ENCODE measurements at regions not wholly inside any gene's neighbourhood (a gene's known extent, or its start where the extent isn't known, plus 50 kb on each side); places are given as distances from the start of the nearest gene placed in this dataset.

GRCh38 chr1:232477728-232478127 is 152.2 kb downstream of the SIPA1L2 start:
- Histone ChIP-seq H3K4me1 (ENCODE audit: insufficient read depth, low read length) (peaks cover 33% of the 10 kb centered on the region), H3K36me3 (ENCODE audit: insufficient read depth, low read length) (peaks cover 48% of the 10 kb centered on the region), H3K9me3 (ENCODE audit: low read length) (no peaks in the 10 kb centered on the region), H3K4me3 (ENCODE audit: low read length) (no peak overlapping the region), H2AFZ (ENCODE audit: low read depth, low read length) (no peak overlapping the region), H3K27me3 (ENCODE audit: insufficient read depth, low read length) (no peaks in the 10 kb centered on the region)

DNA sequence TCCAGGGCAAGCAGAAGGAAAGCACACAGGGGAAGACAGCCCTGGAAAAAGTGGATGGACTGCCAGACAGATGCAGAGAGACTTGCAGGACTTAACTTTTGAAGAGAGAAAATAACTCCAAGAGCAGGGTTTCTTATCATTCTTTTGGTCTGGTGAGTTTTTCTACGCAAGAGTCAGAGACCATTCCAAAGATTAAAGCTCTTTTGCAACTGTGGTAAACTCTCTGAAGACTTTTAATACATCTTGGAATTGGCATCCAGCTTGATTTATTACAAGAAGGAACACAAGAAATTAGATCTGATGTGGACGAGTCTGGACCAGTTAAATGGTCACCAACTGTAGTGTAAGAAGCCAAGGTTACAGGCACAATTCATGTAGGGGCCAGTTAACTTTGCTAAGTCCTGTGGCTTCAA is 153.4 kb downstream of the SIPA1L2 start:
- Histone ChIP-seq H3K27me3 (ENCODE audit: insufficient read depth, low read length) (no peaks in the 10 kb centered on the region), H3K4me1 (ENCODE audit: insufficient read depth, low read length) (peaks cover 44% of the 10 kb centered on the region), H3K9me3 (ENCODE audit: low read length) (no peaks in the 10 kb centered on the region)

DNA sequence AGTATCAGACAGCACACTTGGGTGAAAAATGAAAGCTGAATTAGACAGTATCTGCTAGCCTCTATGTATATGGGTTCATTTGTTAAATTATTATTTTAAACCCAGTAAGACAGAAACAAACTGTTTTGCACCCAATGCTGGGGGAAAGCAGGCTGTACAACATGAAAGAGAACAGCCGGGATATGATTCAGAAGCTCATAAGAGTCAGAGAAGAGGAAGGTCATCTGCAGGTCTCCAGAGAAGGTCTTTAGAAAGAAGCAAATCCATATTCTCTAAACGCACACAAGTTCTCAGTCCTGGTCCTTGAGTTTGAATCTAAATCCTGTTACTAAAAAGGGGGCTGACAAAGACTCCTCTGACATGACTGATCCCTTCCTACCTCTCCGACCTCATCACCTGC is 155.1 kb downstream of the SIPA1L2 start:
- no peaks in the 10 kb centered on the region for H3K9me3 ChIP-seq (ENCODE audit: low read length)
- H3K36me3 ChIP-seq (ENCODE audit: insufficient read depth, low read length): peaks cover 43% of the 10 kb centered on the region
- no peak overlapping the region for H2AFZ ChIP-seq (ENCODE audit: low read depth, low read length)
- no peak overlapping the region for H3K4me3 ChIP-seq (ENCODE audit: low read length)
- peaks cover 45% of the 10 kb centered on the region for H3K4me1 ChIP-seq (ENCODE audit: insufficient read depth, low read length)
- H3K27me3 ChIP-seq (ENCODE audit: insufficient read depth, low read length): no peaks in the 10 kb centered on the region

More for the DNA sequence above, 153.4 kb downstream of the SIPA1L2 start:
- Histone ChIP-seq H2AFZ (ENCODE audit: low read depth, low read length) (no peak overlapping the region), H3K4me3 (ENCODE audit: low read length) (no peak overlapping the region), H3K36me3 (ENCODE audit: insufficient read depth, low read length) (peaks cover 39% of the 10 kb centered on the region)

GRCh38 chr1:232473900-232474299 is 156.0 kb downstream of the SIPA1L2 start:
- Histone ChIP-seq H3K36me3 (ENCODE audit: insufficient read depth, low read length) (peaks cover 41% of the 10 kb centered on the region), H3K27me3 (ENCODE audit: insufficient read depth, low read length) (no peaks in the 10 kb centered on the region), H2AFZ (ENCODE audit: low read depth, low read length) (no peak overlapping the region), H3K4me1 (ENCODE audit: insufficient read depth, low read length) (peaks cover 45% of the 10 kb centered on the region), H3K4me3 (ENCODE audit: low read length) (no peak overlapping the region), H3K9me3 (ENCODE audit: low read length) (no peaks in the 10 kb centered on the region)

DNA sequence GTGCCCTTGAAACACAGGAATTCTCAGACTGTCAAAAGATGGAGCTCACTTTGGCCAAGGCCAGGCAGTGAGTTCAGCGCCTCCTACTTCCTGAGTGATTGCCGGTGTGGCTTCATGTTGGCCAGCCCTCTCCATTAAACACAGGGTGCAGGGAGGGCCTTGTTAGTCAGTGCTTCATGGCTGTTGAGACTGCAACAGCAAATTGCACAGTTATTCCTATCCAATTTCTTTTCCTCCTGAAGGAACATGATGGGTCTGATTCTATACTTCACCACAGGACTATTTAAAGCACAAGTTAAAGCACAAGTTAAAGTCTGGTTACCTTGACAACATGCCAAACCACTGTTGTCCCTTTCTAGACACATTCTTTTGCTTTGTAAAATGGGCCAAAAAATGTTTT is 156.6 kb downstream of the SIPA1L2 start:
- Histone ChIP-seq H3K4me3 (ENCODE audit: low read length) (no peak overlapping the region), H3K4me1 (ENCODE audit: insufficient read depth, low read length) (peaks cover 45% of the 10 kb centered on the region), H2AFZ (ENCODE audit: low read depth, low read length) (no peak overlapping the region), H3K27me3 (ENCODE audit: insufficient read depth, low read length) (no peaks in the 10 kb centered on the region), H3K9me3 (ENCODE audit: low read length) (no peaks in the 10 kb centered on the region), H3K36me3 (ENCODE audit: insufficient read depth, low read length) (peaks cover 46% of the 10 kb centered on the region)

DNA sequence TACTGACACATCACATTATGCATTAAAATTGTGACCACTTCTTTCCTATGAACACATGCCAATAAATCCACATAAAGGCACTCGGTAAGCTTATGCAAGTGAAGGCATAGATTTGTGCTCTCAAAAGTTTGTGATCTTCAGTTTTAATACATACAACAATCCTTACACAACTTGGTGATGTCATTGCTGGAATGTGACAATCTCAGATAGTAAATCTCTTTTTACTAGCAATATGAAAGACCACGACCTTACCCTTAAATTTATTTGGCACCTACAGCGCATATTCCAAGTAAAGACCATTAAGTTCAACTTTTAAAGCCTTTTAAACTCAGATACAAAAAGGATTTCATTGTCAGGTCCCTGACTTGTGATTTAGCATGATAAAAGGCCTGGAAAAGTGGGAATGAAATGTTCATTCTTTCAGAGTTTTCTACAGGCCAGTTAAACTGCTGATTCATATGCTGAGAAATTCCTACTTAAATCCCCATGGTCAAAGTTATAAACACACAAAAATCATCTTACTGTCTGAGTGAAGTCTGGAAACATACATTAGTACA is 157.4 kb downstream of the SIPA1L2 start:
- H3K36me3 ChIP-seq (ENCODE audit: insufficient read depth, low read length): peaks cover 51% of the 10 kb centered on the region
- no peak overlapping the region for H3K4me3 ChIP-seq (ENCODE audit: low read length)
- H3K4me1 ChIP-seq (ENCODE audit: insufficient read depth, low read length): peaks cover 37% of the 10 kb centered on the region
- no peaks in the 10 kb centered on the region for H3K27me3 ChIP-seq (ENCODE audit: insufficient read depth, low read length)
- no peaks in the 10 kb centered on the region for H3K9me3 ChIP-seq (ENCODE audit: low read length)
- H2AFZ ChIP-seq (ENCODE audit: low read depth, low read length): no peak overlapping the region

DNA sequence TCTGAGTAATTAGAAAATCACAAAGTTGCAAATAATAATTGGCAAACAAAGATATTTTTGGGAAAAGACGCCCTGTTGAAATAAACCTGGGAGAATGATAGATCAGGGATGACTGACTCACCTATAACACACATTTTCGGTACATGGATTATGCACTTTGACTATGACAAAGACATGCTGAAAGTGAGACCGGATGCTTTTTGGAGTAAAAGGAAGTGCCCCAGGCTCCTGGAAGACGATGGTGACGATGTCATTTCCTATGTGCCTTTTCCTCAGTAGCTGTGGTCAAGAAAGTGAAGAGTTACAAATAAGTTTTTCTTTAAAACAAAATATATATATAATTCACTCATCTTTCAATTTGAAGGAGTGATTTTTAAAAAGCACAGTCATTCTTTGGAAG is 158.7 kb downstream of the SIPA1L2 start:
- Histone ChIP-seq H2AFZ (ENCODE audit: low read depth, low read length) (no peak overlapping the region), H3K4me1 (ENCODE audit: insufficient read depth, low read length) (peaks cover 34% of the 10 kb centered on the region), H3K4me3 (ENCODE audit: low read length) (no peak overlapping the region), H3K36me3 (ENCODE audit: insufficient read depth, low read length) (peaks cover 50% of the 10 kb centered on the region), H3K27me3 (ENCODE audit: insufficient read depth, low read length) (no peaks in the 10 kb centered on the region), H3K9me3 (ENCODE audit: low read length) (no peaks in the 10 kb centered on the region)

DNA sequence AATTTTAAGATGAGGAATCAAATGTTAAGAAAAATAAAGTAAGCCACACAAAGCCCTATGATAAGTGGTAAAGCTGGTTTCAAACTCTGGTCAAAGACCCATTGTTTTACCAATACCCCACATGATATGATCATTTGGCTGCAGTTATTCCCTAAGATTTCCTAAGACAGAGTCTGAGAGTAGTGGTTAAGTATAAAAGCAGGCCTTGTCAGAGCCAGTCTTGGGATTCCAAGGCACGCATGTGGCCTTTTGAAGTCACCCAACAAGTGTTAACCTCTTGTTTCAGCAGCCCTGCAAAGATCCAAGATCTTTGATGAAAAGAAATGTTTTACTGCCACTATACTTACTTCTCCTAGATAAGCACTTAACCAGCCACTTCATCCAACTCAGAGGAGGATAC is 159.2 kb downstream of the SIPA1L2 start:
- Histone ChIP-seq H2AFZ (ENCODE audit: low read depth, low read length) (no peak overlapping the region), H3K36me3 (ENCODE audit: insufficient read depth, low read length) (peaks cover 52% of the 10 kb centered on the region), H3K4me3 (ENCODE audit: low read length) (no peak overlapping the region), H3K27me3 (ENCODE audit: insufficient read depth, low read length) (no peaks in the 10 kb centered on the region), H3K4me1 (ENCODE audit: insufficient read depth, low read length) (peaks cover 34% of the 10 kb centered on the region), H3K9me3 (ENCODE audit: low read length) (no peaks in the 10 kb centered on the region)

DNA sequence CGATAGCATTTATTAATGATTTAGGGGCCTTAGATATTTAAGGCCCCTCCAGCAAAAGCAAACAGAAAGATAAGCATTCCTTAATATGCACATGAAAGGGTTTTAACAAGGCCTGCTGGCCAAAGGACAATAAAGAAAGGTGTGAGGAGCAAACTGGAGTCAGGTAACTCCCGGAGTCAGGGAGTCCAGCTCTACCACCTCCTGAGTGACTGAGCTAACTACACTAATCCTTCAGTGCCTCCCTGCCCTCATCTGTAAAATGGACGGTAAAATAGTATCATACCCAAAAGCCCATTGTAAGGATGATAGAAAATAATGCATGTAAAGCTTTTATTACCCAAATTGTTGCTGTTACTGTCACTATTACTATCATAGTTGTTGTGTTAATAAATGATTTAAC is 161.7 kb downstream of the SIPA1L2 start:
- H3K36me3 ChIP-seq (ENCODE audit: insufficient read depth, low read length): peaks cover 74% of the 10 kb centered on the region

DNA sequence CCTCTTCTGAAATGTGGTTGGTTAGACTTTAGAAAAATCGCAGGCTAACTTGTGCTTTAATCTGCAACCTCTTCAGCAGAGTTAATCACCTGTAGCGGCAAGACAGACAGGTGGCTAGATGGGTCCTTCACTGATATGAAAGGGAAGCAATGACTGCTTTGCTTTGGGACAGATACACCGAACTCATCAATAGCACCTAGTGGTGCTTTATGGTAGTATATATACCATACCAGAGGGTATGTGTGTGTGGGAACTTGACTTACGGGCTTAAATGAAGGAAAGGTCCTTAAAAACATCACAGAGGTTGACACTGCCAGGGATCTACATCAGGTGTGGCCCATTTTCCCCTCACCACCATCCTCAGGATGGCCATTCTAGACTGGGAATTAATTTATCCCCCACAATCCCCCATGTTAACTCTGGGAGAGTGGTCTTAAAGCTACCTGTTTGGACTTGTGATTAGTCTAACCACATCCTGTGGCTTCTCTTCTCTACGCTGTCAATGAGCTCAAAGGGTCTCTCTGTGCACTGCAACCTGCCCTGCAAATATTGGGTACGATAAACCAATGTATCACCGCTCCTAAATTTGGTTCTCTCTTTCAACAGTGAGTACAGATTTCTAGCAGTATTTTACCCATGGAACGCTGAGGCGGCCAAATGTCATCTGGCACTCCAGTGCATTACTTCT is 162.7 kb downstream of the SIPA1L2 start:
- Histone ChIP-seq H3K27me3 (ENCODE audit: insufficient read depth, low read length) (no peaks in the 10 kb centered on the region), H3K4me1 (ENCODE audit: insufficient read depth, low read length) (peaks cover 18% of the 10 kb centered on the region), H3K4me3 (ENCODE audit: low read length) (no peak overlapping the region), H3K36me3 (ENCODE audit: insufficient read depth, low read length) (peaks cover 84% of the 10 kb centered on the region), H2AFZ (ENCODE audit: low read depth, low read length) (no peak overlapping the region), H3K9me3 (ENCODE audit: low read length) (no peaks in the 10 kb centered on the region)

More for the DNA sequence above, 161.7 kb downstream of the SIPA1L2 start:
- Histone ChIP-seq H3K27me3 (ENCODE audit: insufficient read depth, low read length) (no peaks in the 10 kb centered on the region), H3K4me1 (ENCODE audit: insufficient read depth, low read length) (peaks cover 18% of the 10 kb centered on the region), H2AFZ (ENCODE audit: low read depth, low read length) (no peak overlapping the region), H3K4me3 (ENCODE audit: low read length) (no peak overlapping the region), H3K9me3 (ENCODE audit: low read length) (no peaks in the 10 kb centered on the region)

GRCh38 chr1:232464325-232464724 is 165.6 kb downstream of the SIPA1L2 start:
- peaks cover 89% of the 10 kb centered on the region for H3K36me3 ChIP-seq (ENCODE audit: insufficient read depth, low read length)

GRCh38 chr1:232463225-232463624 is 166.7 kb downstream of the SIPA1L2 start:
- Histone ChIP-seq H3K4me3 (ENCODE audit: low read length) (no peak overlapping the region), H3K9me3 (ENCODE audit: low read length) (no peaks in the 10 kb centered on the region), H3K36me3 (ENCODE audit: insufficient read depth, low read length) (peaks cover 79% of the 10 kb centered on the region), H3K27me3 (ENCODE audit: insufficient read depth, low read length) (no peaks in the 10 kb centered on the region), H3K4me1 (ENCODE audit: insufficient read depth, low read length) (peaks cover 17% of the 10 kb centered on the region), H2AFZ (ENCODE audit: low read depth, low read length) (no peak overlapping the region)

More at GRCh38 chr1:232464325-232464724, 165.6 kb downstream of the SIPA1L2 start:
- Histone ChIP-seq H3K4me3 (ENCODE audit: low read length) (no peak overlapping the region), H3K9me3 (ENCODE audit: low read length) (no peaks in the 10 kb centered on the region), H2AFZ (ENCODE audit: low read depth, low read length) (no peak overlapping the region), H3K27me3 (ENCODE audit: insufficient read depth, low read length) (no peaks in the 10 kb centered on the region), H3K4me1 (ENCODE audit: insufficient read depth, low read length) (peaks cover 15% of the 10 kb centered on the region)

- Histone ChIP-seq H3K4me1 (ENCODE audit: insufficient read depth, low read length) (peaks cover 24% of the 10 kb centered on the region), H2AFZ (ENCODE audit: low read depth, low read length) (no peak overlapping the region), H3K36me3 (ENCODE audit: insufficient read depth, low read length) (peaks cover 69% of the 10 kb centered on the region), H3K27me3 (ENCODE audit: insufficient read depth, low read length) (no peaks in the 10 kb centered on the region), H3K9me3 (ENCODE audit: low read length) (no peaks in the 10 kb centered on the region), H3K4me3 (ENCODE audit: low read length) (no peak overlapping the region)
Observed at GRCh38 chr1:232462213-232462612, 167.7 kb downstream of the SIPA1L2 start.

- H3K36me3 ChIP-seq (ENCODE audit: insufficient read depth, low read length): peaks cover 50% of the 10 kb centered on the region
- no peak overlapping the region for H2AFZ ChIP-seq (ENCODE audit: low read depth, low read length)
- no peaks in the 10 kb centered on the region for H3K9me3 ChIP-seq (ENCODE audit: low read length)
- H3K4me3 ChIP-seq (ENCODE audit: low read length): no peak overlapping the region
- H3K4me1 ChIP-seq (ENCODE audit: insufficient read depth, low read length): peaks cover 37% of the 10 kb centered on the region
- no peaks in the 10 kb centered on the region for H3K27me3 ChIP-seq (ENCODE audit: insufficient read depth, low read length)
Observed at GRCh38 chr1:232459826-232460225, 170.1 kb downstream of the SIPA1L2 start.
